ENCODE measurements at regions not wholly inside any gene's neighbourhood (a gene's known extent, or its start where the extent isn't known, plus 50 kb on each side); places are given as distances from the start of the nearest gene placed in this dataset.

GRCh38 chrX:39922926-39923325, 174.8 kb downstream of the BCOR start:
- WGBS (ENCODE audit: insufficient coverage, low coverage, missing lambda C conversion rate): 12% methylated on average over 7 of the region's 8 CpGs
- ATAC-seq (no peak), DNase-seq (ENCODE audit: extremely low read depth in 1 of 4, low spot score in 3 of 4) (no peak), FAIRE-seq (no peak)
- Histone ChIP-seq H3K79me2 (ENCODE audit: control insufficient read depth, insufficient read depth, low read length) (no peaks in the 10 kb centered on the region), H3K9me1 (ENCODE audit: control insufficient read depth, insufficient read depth, low read length) (no peaks in the 10 kb centered on the region), H3K4me3 (no peak overlapping the region), H3K36me3 (ENCODE audit: control insufficient read depth, insufficient read depth, low read length) (no peaks in the 10 kb centered on the region), H4K20me1 (replicated peaks; ENCODE audit: control insufficient read depth, insufficient read depth, low read length) (no peaks in the 10 kb centered on the region), H3K9ac (ENCODE audit: insufficient read depth in 1 of 2, low read depth in 2 of 2, low read length in 2 of 2) (no peak overlapping the region), H3K27ac (ENCODE audit: extremely low read depth, low read depth, low read length) (no peak overlapping the region), H3K4me1 (replicated peaks in 1 of 2; ENCODE audit: control insufficient read depth in 2 of 2, insufficient read depth in 2 of 2, low read length in 2 of 2) (no peaks in the 10 kb centered on the region), H3K27me3 (ENCODE audit: control insufficient read depth in 2 of 2, insufficient read depth in 2 of 2, low read length in 2 of 2) (peaks cover 0 to 4% of the 10 kb centered on the region in 2 experiments; a peak in 2 of 5 replicates), H3K9me3 (replicated peaks; ENCODE audit: control insufficient read depth, insufficient read depth, low read depth, low read length) (no peaks in the 10 kb centered on the region), H3K4me2 (ENCODE audit: insufficient read depth, low read length) (no peak overlapping the region), H2AFZ (ENCODE audit: low read depth, low read length) (no peak overlapping the region)
- intact Hi-C loops (cut with micrococcal nuclease) (no loop called here), in situ Hi-C loops (cut with MboI) (no loop called here)
- no TSS peak for BruUV-seq (replicated peaks)
- CTCF ChIA-PET (ENCODE audit: low intra/inter-chr PET ratio): no interaction called here
- POLR2A ChIA-PET: no interaction called here
- TF ChIP-seq TSHZ1 (CRISPR knock-in tag; IDR thresholded peaks at IDR 0.05): no peak
- no peak for TF ChIP-seq POLR2H (tag; IDR thresholded peaks at IDR 0.05; ENCODE audit: low read depth)
- TF ChIP-seq, protein P1, sequence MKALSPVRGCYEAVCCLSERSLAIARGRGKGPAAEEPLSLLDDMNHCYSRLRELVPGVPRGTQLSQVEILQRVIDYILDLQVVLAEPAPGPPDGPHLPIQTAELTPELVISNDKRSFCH (CRISPR knock-in tag; IDR thresholded peaks at IDR 0.05): no peak
- TF ChIP-seq, protein P1 (tag; IDR thresholded peaks at IDR 0.05): no peak
- TF ChIP-seq GTF2E2 (tag; IDR thresholded peaks at IDR 0.05): no peak
- TF ChIP-seq, protein P2, sequence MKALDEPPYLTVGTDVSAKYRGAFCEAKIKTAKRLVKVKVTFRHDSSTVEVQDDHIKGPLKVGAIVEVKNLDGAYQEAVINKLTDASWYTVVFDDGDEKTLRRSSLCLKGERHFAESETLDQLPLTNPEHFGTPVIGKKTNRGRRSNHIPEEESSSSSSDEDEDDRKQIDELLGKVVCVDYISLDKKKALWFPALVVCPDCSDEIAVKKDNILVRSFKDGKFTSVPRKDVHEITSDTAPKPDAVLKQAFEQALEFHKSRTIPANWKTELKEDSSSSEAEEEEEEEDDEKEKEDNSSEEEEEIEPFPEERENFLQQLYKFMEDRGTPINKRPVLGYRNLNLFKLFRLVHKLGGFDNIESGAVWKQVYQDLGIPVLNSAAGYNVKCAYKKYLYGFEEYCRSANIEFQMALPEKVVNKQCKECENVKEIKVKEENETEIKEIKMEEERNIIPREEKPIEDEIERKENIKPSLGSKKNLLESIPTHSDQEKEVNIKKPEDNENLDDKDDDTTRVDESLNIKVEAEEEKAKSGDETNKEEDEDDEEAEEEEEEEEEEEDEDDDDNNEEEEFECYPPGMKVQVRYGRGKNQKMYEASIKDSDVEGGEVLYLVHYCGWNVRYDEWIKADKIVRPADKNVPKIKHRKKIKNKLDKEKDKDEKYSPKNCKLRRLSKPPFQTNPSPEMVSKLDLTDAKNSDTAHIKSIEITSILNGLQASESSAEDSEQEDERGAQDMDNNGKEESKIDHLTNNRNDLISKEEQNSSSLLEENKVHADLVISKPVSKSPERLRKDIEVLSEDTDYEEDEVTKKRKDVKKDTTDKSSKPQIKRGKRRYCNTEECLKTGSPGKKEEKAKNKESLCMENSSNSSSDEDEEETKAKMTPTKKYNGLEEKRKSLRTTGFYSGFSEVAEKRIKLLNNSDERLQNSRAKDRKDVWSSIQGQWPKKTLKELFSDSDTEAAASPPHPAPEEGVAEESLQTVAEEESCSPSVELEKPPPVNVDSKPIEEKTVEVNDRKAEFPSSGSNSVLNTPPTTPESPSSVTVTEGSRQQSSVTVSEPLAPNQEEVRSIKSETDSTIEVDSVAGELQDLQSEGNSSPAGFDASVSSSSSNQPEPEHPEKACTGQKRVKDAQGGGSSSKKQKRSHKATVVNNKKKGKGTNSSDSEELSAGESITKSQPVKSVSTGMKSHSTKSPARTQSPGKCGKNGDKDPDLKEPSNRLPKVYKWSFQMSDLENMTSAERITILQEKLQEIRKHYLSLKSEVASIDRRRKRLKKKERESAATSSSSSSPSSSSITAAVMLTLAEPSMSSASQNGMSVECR (CRISPR knock-in tag; IDR thresholded peaks at IDR 0.05): no peak
- TF ChIP-seq RAD51 (IDR thresholded peaks at IDR 0.05; ENCODE audit: borderline replicate concordance, low read depth): no peak
- TF ChIP-seq, protein P3, sequence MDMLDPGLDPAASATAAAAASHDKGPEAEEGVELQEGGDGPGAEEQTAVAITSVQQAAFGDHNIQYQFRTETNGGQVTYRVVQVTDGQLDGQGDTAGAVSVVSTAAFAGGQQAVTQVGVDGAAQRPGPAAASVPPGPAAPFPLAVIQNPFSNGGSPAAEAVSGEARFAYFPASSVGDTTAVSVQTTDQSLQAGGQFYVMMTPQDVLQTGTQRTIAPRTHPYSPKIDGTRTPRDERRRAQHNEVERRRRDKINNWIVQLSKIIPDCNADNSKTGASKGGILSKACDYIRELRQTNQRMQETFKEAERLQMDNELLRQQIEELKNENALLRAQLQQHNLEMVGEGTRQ (CRISPR knock-in tag; IDR thresholded peaks at IDR 0.05): no peak
